GM23248 (cell line): ENCODE measurements at regions not wholly inside any gene's neighbourhood (a gene's known extent, or its start where the extent isn't known, plus 50 kb on each side); places are given as distances from the start of the nearest gene placed in this dataset.

Experiments used
- EZH2 ChIP-seq: fragments of 200-600 bp; sonication (generic); IDR thresholded peaks from 2 replicates; pipeline ENCODE4 v1.6.1; 2018; ENCODE audit warnings: antibody characterized with exemption, mild to moderate bottlenecking; ENCODE audit not compliant: insufficient read depth, poor library complexity, severe bottlenecking
- EZH2phosphoT487 ChIP-seq: fragments of 200-600 bp; sonication (generic); IDR thresholded peaks from 2 replicates; pipeline ENCODE4 v1.6.1; 2018; ENCODE audit warnings: antibody characterized with exemption, moderate library complexity, mild to moderate bottlenecking, low read depth; ENCODE audit not compliant: insufficient read depth

GRCh38 chr17:36684134-36684533 lies 82.8 kb downstream of the MRM1 start:
- TF ChIP-seq EZH2phosphoT487, result no peak
- TF ChIP-seq EZH2, result no peak
